Neural cell (in vitro differentiated cells): ENCODE measurements at regions not wholly inside any gene's neighbourhood (a gene's known extent, or its start where the extent isn't known, plus 50 kb on each side); places are given as distances from the start of the nearest gene placed in this dataset.

Experiments
- CTCF ChIP-seq: fragments of 450-650 bp; IDR thresholded peaks from 2 replicates; pipeline ENCODE4 v1.5.1; 2014; ENCODE audit warnings: antibody characterized with exemption, mild to moderate bottlenecking, moderate library complexity; ENCODE audit not compliant: poor library complexity, severe bottlenecking
- EP300 ChIP-seq: fragments of 450-650 bp; conservative IDR thresholded peaks from 2 replicates; pipeline ENCODE4 v1.6.1; 2014; ENCODE audit warnings: antibody characterized with exemption, mild to moderate bottlenecking, moderate library complexity; ENCODE audit not compliant: poor library complexity, severe bottlenecking
- EZH2 ChIP-seq: fragments of 200-600, 300-800 bp; shearing (Covaris generic), sonication (generic); IDR thresholded peaks from 2 replicates; pipeline ENCODE4 v1.6.1; 2014; ENCODE audit warnings: antibody characterized with exemption, low read length, borderline replicate concordance, mild to moderate bottlenecking; ENCODE audit not compliant: insufficient read depth, poor library complexity, severe bottlenecking

GRCh38 chr10:64115471-64115870 lies 594.3 kb downstream of the REEP3 start:
- TF ChIP-seq CTCF: no peak
- TF ChIP-seq EZH2: no peak
- no peak for TF ChIP-seq EP300
